Suprapubic skin (tissue), 4 donors: ENCODE measurements at regions not wholly inside any gene's neighbourhood (a gene's known extent, or its start where the extent isn't known, plus 50 kb on each side); places are given as distances from the start of the nearest gene placed in this dataset.

ENCODE experiments used
- EP300 ChIP-seq: sonication (generic); formaldehyde crosslinking; IDR thresholded peaks from one replicate; pipeline ENCODE4 v1.6.1; 2017; ENCODE audit warnings: antibody characterized with exemption
- POLR2A ChIP-seq, 2 donors: fragments of 450-650 bp; IDR thresholded peaks; one replicate each; pipeline ENCODE4 v1.6.1; 2017; ENCODE audit warnings: antibody characterized with exemption in 2 of 2, mild to moderate bottlenecking in 2 of 2, moderate library complexity in 2 of 2
- POLR2AphosphoS5 ChIP-seq, 3 donors: sonication (generic); formaldehyde crosslinking; IDR thresholded peaks; one replicate each; pipeline ENCODE4 v1.6.1; 2017; ENCODE audit warnings: antibody characterized with exemption in 3 of 3
- TF ChIP-seq, protein P1 (sequence below), 2 donors: fragments of 200-600 bp in 1 of 2; fragments of 450-650 bp in 1 of 2; sonication (generic) in 1 of 2; IDR thresholded peaks; one replicate each; pipeline ENCODE4 v1.5.1; 2016 to 2019; ENCODE audit warnings: antibody characterized with exemption in 2 of 2, mild to moderate bottlenecking in 1 of 2, moderate library complexity in 1 of 2

DNA sequence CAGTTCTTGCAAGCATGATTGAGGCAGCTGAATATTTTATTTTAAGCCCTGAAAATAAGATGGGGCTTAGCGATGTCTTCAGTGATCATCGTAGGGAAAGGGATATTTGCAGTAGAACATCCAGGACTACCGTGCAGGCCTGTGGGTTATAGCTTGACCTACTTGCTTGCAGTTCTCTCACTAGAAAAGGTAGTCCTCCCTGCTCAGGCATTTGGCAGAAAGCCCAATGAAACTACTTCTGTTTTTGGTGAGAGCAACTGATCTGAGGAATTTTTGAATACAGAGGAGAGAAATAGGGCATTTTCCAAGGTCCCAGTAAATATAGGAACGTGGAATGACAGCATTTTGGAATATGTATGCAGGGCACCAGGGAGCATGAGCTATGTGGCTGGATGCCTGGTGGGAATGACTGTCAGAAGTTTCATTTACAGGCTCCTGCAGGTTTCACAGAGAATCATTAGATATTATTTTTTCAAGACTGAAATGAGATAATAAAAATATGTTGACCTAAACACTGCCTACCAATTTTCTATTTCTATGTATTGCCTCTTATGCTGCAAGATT is 417.9 kb upstream of the ACTBL2 start:
- TF ChIP-seq POLR2A (IDR thresholded peaks at IDR 0.05): no peak
- TF ChIP-seq, protein P1, sequence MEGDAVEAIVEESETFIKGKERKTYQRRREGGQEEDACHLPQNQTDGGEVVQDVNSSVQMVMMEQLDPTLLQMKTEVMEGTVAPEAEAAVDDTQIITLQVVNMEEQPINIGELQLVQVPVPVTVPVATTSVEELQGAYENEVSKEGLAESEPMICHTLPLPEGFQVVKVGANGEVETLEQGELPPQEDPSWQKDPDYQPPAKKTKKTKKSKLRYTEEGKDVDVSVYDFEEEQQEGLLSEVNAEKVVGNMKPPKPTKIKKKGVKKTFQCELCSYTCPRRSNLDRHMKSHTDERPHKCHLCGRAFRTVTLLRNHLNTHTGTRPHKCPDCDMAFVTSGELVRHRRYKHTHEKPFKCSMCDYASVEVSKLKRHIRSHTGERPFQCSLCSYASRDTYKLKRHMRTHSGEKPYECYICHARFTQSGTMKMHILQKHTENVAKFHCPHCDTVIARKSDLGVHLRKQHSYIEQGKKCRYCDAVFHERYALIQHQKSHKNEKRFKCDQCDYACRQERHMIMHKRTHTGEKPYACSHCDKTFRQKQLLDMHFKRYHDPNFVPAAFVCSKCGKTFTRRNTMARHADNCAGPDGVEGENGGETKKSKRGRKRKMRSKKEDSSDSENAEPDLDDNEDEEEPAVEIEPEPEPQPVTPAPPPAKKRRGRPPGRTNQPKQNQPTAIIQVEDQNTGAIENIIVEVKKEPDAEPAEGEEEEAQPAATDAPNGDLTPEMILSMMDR (IDR thresholded peaks at IDR 0.05): no peak
- no peak for TF ChIP-seq EP300
- TF ChIP-seq POLR2AphosphoS5 (IDR thresholded peaks at IDR 0.05): no peak
